IMR-90 (cell line): ENCODE measurements at regions not wholly inside any gene's neighbourhood (a gene's known extent, or its start where the extent isn't known, plus 50 kb on each side); places are given as distances from the start of the nearest gene placed in this dataset.

ENCODE experiments used
- ATAC-seq: fragments of 200-7000 bp; cut with Tn5 transposase; 2 replicates; pipeline ENCODE4 v1.9.1; 2020; ENCODE audit warnings: low read depth, mild to moderate bottlenecking, moderate library complexity
- BruUV-seq: library from RNA; stranded (reverse); fragments of 400-500 nt; replicated peaks from 2 replicates; lab custom pipeline; 2021; lab: Mats Ljungman, UMichigan
- CTCF ChIA-PET: fragments of 300-600 bp; formaldehyde crosslinking; extraction: SDS; loops from one replicate; lab custom pipeline; 2021; ENCODE audit warnings: antibody characterized with exemption; lab: Yijun Ruan, JAX
- POLR2A ChIA-PET: fragments of 300-600 bp; sonication (Branson Sonifier 250); formaldehyde crosslinking; loops from one replicate; lab custom pipeline; 2022; ENCODE audit warnings: antibody characterized with exemption; ENCODE audit not compliant: unreplicated experiment; lab: Charles Lee
- DNase-seq: peaks from one replicate; pipeline ENCODE4 v3.0.0; 2013
- H2AFZ ChIP-seq: replicated peaks from 2 replicates; pipeline ENCODE3; 2013; ENCODE audit warnings: low read length, mild to moderate bottlenecking; ENCODE audit not compliant: poor library complexity
- H2AK5ac ChIP-seq: 2 replicates; pipeline ENCODE4 v1.6.1; 2013; ENCODE audit warnings: low read depth, low read length, inconsistent platforms
- H2AK9ac ChIP-seq: replicated peaks from 2 replicates; pipeline ENCODE3; 2013; ENCODE audit warnings: mild to moderate bottlenecking, low read depth, low read length, moderate library complexity; ENCODE audit not compliant: poor library complexity
- H2BK120ac ChIP-seq: 2 replicates; pipeline ENCODE4 v1.6.1; 2013; ENCODE audit warnings: low read depth, low read length, inconsistent platforms
- H2BK15ac ChIP-seq: 3 replicates; pipeline ENCODE4 v1.6.1; 2013; ENCODE audit warnings: low read depth, low read length, inconsistent platforms
- H2BK20ac ChIP-seq: 2 replicates; pipeline ENCODE4 v1.6.1; 2013; ENCODE audit warnings: low read depth, mild to moderate bottlenecking, inconsistent platforms, low read length, moderate library complexity
- H2BK5ac ChIP-seq: 2 replicates; pipeline ENCODE4 v1.6.1; 2013; ENCODE audit warnings: mild to moderate bottlenecking, low read depth, low read length, inconsistent platforms; ENCODE audit not compliant: poor library complexity, severe bottlenecking
- H3K14ac ChIP-seq: replicated peaks from 2 replicates; pipeline ENCODE4 v1.6.1; 2013; ENCODE audit warnings: low read depth, low read length, inconsistent platforms
- H3K18ac ChIP-seq: 2 replicates; pipeline ENCODE4 v1.6.1; 2013; ENCODE audit warnings: low read depth, low read length, control low read depth
- H3K23ac ChIP-seq: 2 replicates; pipeline ENCODE4 v1.6.1; 2013; ENCODE audit warnings: low read depth, low read length, inconsistent platforms
- H3K27ac ChIP-seq: 2 replicates; pipeline ENCODE4 v1.5.1; 2013; ENCODE audit warnings: mild to moderate bottlenecking, control low read depth, low read length; ENCODE audit not compliant: insufficient read depth
- H3K27me3 ChIP-seq: 2 replicates; pipeline ENCODE4 v1.6.1; 2013; ENCODE audit warnings: low read length; ENCODE audit not compliant: control insufficient read depth, insufficient read depth
- H3K36me3 ChIP-seq: 2 replicates; pipeline ENCODE4 v1.6.1; 2013; ENCODE audit warnings: low read length, mixed read lengths; ENCODE audit not compliant: control insufficient read depth, insufficient read depth
- H3K4ac ChIP-seq: 2 replicates; pipeline ENCODE4 v1.6.1; 2013; ENCODE audit warnings: low read depth, low read length, inconsistent platforms
- H3K4me1 ChIP-seq: 2 replicates; pipeline ENCODE4 v1.6.1; 2013; ENCODE audit warnings: low read length, mixed read lengths; ENCODE audit not compliant: control insufficient read depth, insufficient read depth
- H3K4me2 ChIP-seq: 2 replicates; pipeline ENCODE4 v1.6.1; 2013; ENCODE audit warnings: low read depth, mild to moderate bottlenecking, control low read depth, low read length, moderate library complexity
- H3K4me3 ChIP-seq: 2 replicates; pipeline ENCODE4 v1.5.1; 2013; ENCODE audit warnings: low read depth, mild to moderate bottlenecking, control low read depth, low read length, moderate library complexity; ENCODE audit not compliant: insufficient read depth
- H3K56ac ChIP-seq: 2 replicates; pipeline ENCODE4 v1.6.1; 2013; ENCODE audit warnings: low read length, inconsistent platforms; ENCODE audit not compliant: insufficient read depth; ENCODE audit errors: extremely low read depth
- H3K79me1 ChIP-seq, 2 experiments: 2 replicates each; pipeline ENCODE4 v1.6.1; 2013; ENCODE audit warnings: low read length in 2 of 2, inconsistent platforms in 1 of 2, low read depth in 1 of 2
- H3K9ac ChIP-seq: 2 replicates; pipeline ENCODE4 v1.6.1; 2013; ENCODE audit warnings: low read depth, low read length, control low read depth
- H3K9me1 ChIP-seq: 2 replicates; pipeline ENCODE4 v1.6.1; 2013; ENCODE audit warnings: low read length, inconsistent platforms; ENCODE audit not compliant: insufficient read depth
- H3K9me3 ChIP-seq: 2 replicates; pipeline ENCODE4 v1.6.1; 2013; ENCODE audit warnings: low read length; ENCODE audit not compliant: control insufficient read depth, insufficient read depth
- H4K20me1 ChIP-seq: 2 replicates; pipeline ENCODE4 v1.6.1; 2013; ENCODE audit warnings: low read length, inconsistent platforms; ENCODE audit not compliant: insufficient read depth
- H4K5ac ChIP-seq: 2 replicates; pipeline ENCODE4 v1.6.1; 2013; ENCODE audit warnings: mild to moderate bottlenecking, low read depth, low read length, control low read depth
- H4K8ac ChIP-seq, 2 experiments: 2 replicates each; pipeline ENCODE4 v1.6.1; 2013; ENCODE audit warnings: low read depth in 2 of 2, low read length in 2 of 2, control low read depth in 1 of 2, inconsistent platforms in 1 of 2
- H4K91ac ChIP-seq: 2 replicates; pipeline ENCODE4 v1.6.1; 2013; ENCODE audit warnings: low read depth, low read length, inconsistent platforms; ENCODE audit not compliant: insufficient read depth
- BHLHE40 ChIP-seq: fragments of 150-350 bp; IDR thresholded peaks from 2 replicates; pipeline ENCODE4 v1.6.1; 2016; ENCODE audit warnings: mild to moderate bottlenecking, low read depth, low read length
- CTCF ChIP-seq: conservative IDR thresholded peaks from 2 replicates; pipeline ENCODE4 v1.5.1; 2012; ENCODE audit warnings: mild to moderate bottlenecking, low read depth, low read length, improper control_type of control experiment
- WGBS, 2 experiments: methylation state at CpG; one replicate each; pipeline versions ENCODE4 v1.1.5 to v1.1.7; 2013; ENCODE audit warnings: missing lambda C conversion rate in 2 of 2; ENCODE audit not compliant: insufficient read length in 1 of 2; ENCODE audit errors: extremely low coverage in 2 of 2; 5-methylcytosine and 5-hydroxymethylcytosine counted together
- dilution Hi-C: fragments of 300-500 bp; cut with HindIII; formaldehyde crosslinking; loops from one replicate; pipeline ENCODE4 v1.14.3; 2018; ENCODE audit warnings: low sequenced_read_pairs; ENCODE audit not compliant: unreplicated experiment
- in situ Hi-C: fragments of 300-500 bp; cut with MboI; formaldehyde crosslinking; loops from 3 replicates; pipeline ENCODE4 v1.14.3; 2019; ENCODE audit warnings: low sequenced_read_pairs, inconsistent platforms, mixed read lengths
- intact Hi-C: fragments of 100-400 bp; cut with micrococcal nuclease; formaldehyde crosslinking; loops from 2 replicates; pipeline ENCODE4 v1.10.0; 2022

- no peak overlapping the region for H2AFZ ChIP-seq
- H3K4ac ChIP-seq, result no peak overlapping the region
- no TSS peak for BruUV-seq
- no peak overlapping the region for H3K27ac ChIP-seq
- no CpG with 5 or more reads among the region's 1 CpG for WGBS, 2 experiments
- H3K4me3 ChIP-seq, result no peak overlapping the region
- no peak for ATAC-seq
- H3K4me1 ChIP-seq, result no peaks in the 10 kb centered on the region
- DNase-seq, result no peak
- intact Hi-C loops, result no loop called here
- no peak overlapping the region for H3K9ac ChIP-seq
- H3K4me2 ChIP-seq, result no peak overlapping the region
- H3K56ac ChIP-seq, result no peak overlapping the region
- H3K9me1 ChIP-seq, result no peaks in the 10 kb centered on the region
- H3K14ac ChIP-seq, result no peak overlapping the region
- in situ Hi-C loops, result no loop called here
- H3K79me1 ChIP-seq, result no peaks in the 10 kb centered on the region
- dilution Hi-C loops, result no loop called here
- H2BK5ac ChIP-seq, result no peak overlapping the region
- no peak overlapping the region for H3K23ac ChIP-seq
- no peaks in the 10 kb centered on the region for H3K36me3 ChIP-seq
- H2BK20ac ChIP-seq, result no peak overlapping the region
- no peak overlapping the region for H4K5ac ChIP-seq
- H3K9me3 ChIP-seq, result no peaks in the 10 kb centered on the region
- H2BK15ac ChIP-seq, result no peak overlapping the region
- ChIA-PET CTCF (no interaction called here), POLR2A (no interaction called here)
- no peaks in the 10 kb centered on the region for H4K20me1 ChIP-seq
- H2AK5ac ChIP-seq, result no peak overlapping the region
- no peak overlapping the region for H4K8ac ChIP-seq
- no peak overlapping the region for H4K91ac ChIP-seq
- TF ChIP-seq BHLHE40 (no peak), CTCF (no peak)
- H2AK9ac ChIP-seq, result no peak overlapping the region
- H3K18ac ChIP-seq, result no peak overlapping the region
- H2BK120ac ChIP-seq, result no peak overlapping the region
- no peaks in the 10 kb centered on the region; the same call in 1 of the 2 replicates for H3K27me3 ChIP-seq
These were observed 120.3 kb upstream of the OGFRL1 start for GRCh38 chr6:71168233-71168765.
